ENCODE measurements at regions not wholly inside any gene's neighbourhood (a gene's known extent, or its start where the extent isn't known, plus 50 kb on each side); places are given as distances from the start of the nearest gene placed in this dataset.

DNA sequence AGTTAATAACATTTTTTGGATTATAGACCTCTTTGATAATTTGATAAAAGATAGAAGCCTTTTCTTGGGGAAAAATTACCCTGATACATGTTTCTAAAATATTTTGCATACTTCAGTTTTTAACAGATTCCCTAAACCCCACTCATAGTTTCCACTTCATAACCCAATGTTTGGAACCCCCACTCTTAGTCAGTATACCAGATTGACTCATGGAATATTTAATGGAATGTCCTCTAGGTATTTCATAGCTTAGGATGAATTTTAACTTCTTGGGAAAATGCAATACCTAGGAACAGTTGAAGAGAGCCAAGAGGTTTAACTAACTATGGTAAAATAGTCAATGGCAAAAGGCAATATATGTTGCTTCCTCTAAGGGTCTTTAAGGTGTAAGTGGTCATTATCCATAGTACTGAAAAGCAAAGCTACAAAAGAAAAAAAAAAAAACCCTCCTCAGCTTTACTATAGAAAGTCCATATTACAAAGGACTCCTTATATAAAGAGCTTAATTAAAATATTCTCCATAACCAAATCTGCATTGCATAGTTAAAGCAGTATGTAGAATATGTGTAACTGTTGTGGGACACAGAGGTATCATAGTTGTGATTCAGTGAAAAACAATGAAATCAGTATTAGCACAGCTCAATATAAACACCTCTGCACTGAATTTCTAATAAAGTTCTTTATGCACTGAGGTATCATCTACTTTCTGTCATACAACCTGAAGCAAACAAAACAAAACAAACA is 159.9 kb downstream of the PCDH7 start:
- H3K27ac Mint-ChIP-seq = no peak overlapping the region
- no peaks in the 10 kb centered on the region for H3K4me1 Mint-ChIP-seq
- H3K27me3 Mint-ChIP-seq = no peaks in the 10 kb centered on the region
- H3K9me3 Mint-ChIP-seq = peaks cover 7% of the 10 kb centered on the region
- H3K36me3 Mint-ChIP-seq = no peaks in the 10 kb centered on the region
- no peak overlapping the region for H3K4me3 Mint-ChIP-seq
- no peak for ATAC-seq

DNA sequence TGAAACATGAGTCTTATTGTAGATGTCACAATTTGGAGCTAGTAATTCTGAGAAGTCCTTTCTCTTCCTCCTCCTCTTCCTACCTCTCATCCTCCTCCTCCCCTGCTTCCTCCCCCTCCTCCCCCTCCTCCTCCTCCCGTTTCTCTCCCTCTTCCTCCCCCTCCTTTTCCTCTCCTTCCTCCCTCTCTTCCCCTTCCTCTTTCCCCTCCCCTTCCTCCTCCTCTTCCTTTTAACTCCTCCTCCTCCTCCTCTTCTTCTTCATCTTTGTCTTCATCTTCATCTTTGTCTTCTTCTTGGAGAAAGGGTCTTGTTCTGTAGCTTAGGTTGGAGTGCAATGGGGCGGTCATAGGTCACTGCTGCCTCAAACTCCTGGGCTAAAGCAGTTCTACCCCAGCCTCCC is 161.8 kb downstream of the PCDH7 start:
- ATAC-seq = no peak
- no peaks in the 10 kb centered on the region for H3K4me1 Mint-ChIP-seq
- H3K9me3 Mint-ChIP-seq = peaks cover 7% of the 10 kb centered on the region
- H3K27me3 Mint-ChIP-seq = no peaks in the 10 kb centered on the region
- H3K36me3 Mint-ChIP-seq = no peaks in the 10 kb centered on the region
- no peak overlapping the region for H3K27ac Mint-ChIP-seq
- no peak overlapping the region for H3K4me3 Mint-ChIP-seq

GRCh38 chr4:30882443-30882842 is 162.3 kb downstream of the PCDH7 start:
- H3K27me3 Mint-ChIP-seq = no peaks in the 10 kb centered on the region
- H3K4me3 Mint-ChIP-seq = no peak overlapping the region
- H3K4me1 Mint-ChIP-seq = no peaks in the 10 kb centered on the region
- no peak overlapping the region for H3K27ac Mint-ChIP-seq
- ATAC-seq = no peak
- no peaks in the 10 kb centered on the region for H3K36me3 Mint-ChIP-seq
- peaks cover 7% of the 10 kb centered on the region for H3K9me3 Mint-ChIP-seq

DNA sequence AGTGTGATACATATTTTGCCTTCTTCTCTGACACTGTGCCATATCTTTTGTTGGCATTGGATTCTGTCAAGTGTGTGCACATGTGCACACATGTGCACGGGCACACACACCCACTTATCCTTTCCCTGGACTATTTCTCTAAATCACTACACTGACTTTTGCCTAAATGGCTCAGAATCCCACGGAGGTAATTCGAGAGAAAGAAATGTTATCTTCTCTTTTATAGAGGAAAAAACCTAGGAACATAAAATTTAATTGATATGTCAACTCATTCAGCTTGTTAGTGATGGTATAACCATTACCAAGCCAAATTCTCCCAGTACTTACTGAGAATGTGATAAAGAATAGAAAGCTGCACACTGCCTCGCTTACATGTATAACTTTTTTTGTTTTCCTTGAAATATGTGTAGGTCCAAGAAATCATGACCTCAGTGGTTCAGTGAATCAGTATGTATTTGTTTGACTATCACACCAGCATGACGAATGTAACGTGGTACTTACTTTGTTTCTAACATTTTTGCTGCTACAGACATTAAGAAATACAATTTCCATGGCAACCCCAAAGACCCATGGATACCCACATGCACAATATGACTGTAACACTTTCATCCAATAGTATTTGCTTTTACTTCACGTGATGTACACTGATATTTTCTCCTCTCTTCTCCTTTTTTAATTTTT is 163.0 kb downstream of the PCDH7 start:
- no peaks in the 10 kb centered on the region for H3K4me1 Mint-ChIP-seq
- H3K27me3 Mint-ChIP-seq = no peaks in the 10 kb centered on the region
- no peak overlapping the region for H3K27ac Mint-ChIP-seq
- H3K36me3 Mint-ChIP-seq = no peaks in the 10 kb centered on the region
- ATAC-seq = no peak
- no peak overlapping the region for H3K4me3 Mint-ChIP-seq
- peaks cover 7% of the 10 kb centered on the region for H3K9me3 Mint-ChIP-seq

GRCh38 chr4:30901461-30902451 is 181.6 kb downstream of the PCDH7 start:
- Mint-ChIP-seq H3K4me1 (no peaks in the 10 kb centered on the region), H3K27me3 (no peaks in the 10 kb centered on the region), H3K27ac (no peak overlapping the region), H3K4me3 (no peak overlapping the region), H3K9me3 (no peaks in the 10 kb centered on the region), H3K36me3 (no peaks in the 10 kb centered on the region)
- no peak for ATAC-seq

GRCh38 chr4:30903502-30904214 is 183.5 kb downstream of the PCDH7 start:
- ATAC-seq = no peak

DNA sequence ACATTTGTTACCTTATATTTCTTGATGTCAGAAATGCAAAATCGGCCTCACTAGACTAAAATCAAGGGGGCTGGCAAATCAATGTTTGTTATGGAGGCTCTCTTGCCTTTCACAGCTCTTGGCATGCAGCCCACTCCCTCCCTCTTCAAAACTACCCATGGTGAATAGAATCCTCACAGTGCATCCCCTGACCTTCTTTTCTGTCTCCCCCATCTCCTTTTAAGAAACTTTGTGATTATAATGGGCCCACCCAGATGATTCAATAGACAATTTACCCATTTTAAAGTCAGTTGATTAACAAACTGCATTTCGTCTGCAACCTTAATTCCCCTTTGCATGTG is 184.0 kb downstream of the PCDH7 start:
- H3K9me3 Mint-ChIP-seq = no peaks in the 10 kb centered on the region
- no peak overlapping the region for H3K4me3 Mint-ChIP-seq
- H3K27me3 Mint-ChIP-seq = no peaks in the 10 kb centered on the region
- no peaks in the 10 kb centered on the region for H3K4me1 Mint-ChIP-seq
- ATAC-seq = no peak
- no peaks in the 10 kb centered on the region for H3K36me3 Mint-ChIP-seq
- H3K27ac Mint-ChIP-seq = no peak overlapping the region

More at GRCh38 chr4:30903502-30904214, 183.5 kb downstream of the PCDH7 start:
- Mint-ChIP-seq H3K36me3 (no peaks in the 10 kb centered on the region), H3K27me3 (no peaks in the 10 kb centered on the region), H3K4me1 (no peaks in the 10 kb centered on the region), H3K9me3 (no peaks in the 10 kb centered on the region), H3K27ac (no peak overlapping the region), H3K4me3 (no peak overlapping the region)

DNA sequence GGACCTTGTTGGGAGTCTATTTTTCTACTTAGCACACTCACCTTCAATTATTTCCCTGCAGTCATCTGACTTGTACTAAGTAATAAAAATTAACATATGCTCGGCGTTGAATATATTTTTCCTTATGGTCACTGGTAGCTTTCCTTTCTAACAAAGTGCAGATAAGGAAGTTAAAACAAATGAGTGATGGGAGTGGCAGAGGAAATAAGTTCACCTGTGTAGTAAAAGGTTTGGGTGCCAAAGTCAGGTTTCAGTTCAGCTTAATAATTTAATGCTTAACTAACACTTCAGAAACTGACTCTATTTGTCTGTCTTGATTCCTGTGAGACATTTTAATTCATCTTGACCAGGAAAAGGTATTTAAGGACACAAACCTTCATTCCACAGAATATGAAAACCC is 184.4 kb downstream of the PCDH7 start:
- H3K27ac Mint-ChIP-seq = no peak overlapping the region
- H3K27me3 Mint-ChIP-seq = no peaks in the 10 kb centered on the region
- H3K36me3 Mint-ChIP-seq = no peaks in the 10 kb centered on the region
- H3K9me3 Mint-ChIP-seq = no peaks in the 10 kb centered on the region
- no peak for ATAC-seq
- H3K4me1 Mint-ChIP-seq = no peaks in the 10 kb centered on the region
- H3K4me3 Mint-ChIP-seq = no peak overlapping the region

DNA sequence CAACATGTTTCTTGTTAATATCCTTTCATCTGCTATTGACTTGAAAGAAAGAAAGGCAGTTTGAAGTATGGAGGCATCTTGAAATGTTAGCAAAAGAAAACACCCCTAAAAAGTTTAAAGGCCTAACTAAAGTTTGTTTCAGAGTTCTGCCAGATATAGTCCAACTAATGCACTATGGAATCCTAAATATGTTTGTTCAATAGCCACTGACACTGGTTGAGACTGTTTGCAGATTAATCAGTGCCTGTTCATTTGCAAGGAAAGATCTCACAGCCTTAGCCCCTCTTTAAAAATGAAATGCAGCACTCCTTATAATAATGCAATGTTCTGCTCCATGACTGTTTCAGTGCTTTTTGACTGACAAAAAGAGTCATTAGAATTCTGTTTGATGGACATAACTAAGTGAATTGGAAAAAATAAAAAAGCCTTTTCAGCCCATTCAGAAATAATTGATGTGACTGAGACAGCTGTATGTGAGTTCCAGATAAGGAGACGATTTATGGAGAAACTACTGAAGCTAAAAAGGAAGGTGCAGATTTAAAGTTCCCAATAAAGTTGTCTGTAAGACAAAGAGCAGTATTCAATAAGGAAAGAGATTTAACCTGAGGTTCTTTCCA is 192.0 kb downstream of the PCDH7 start:
- Mint-ChIP-seq H3K4me1 (no peaks in the 10 kb centered on the region), H3K9me3 (peaks cover 5% of the 10 kb centered on the region)

GRCh38 chr4:30916337-30917274 is 196.4 kb downstream of the PCDH7 start:
- no peak overlapping the region for H3K4me3 Mint-ChIP-seq
- peaks cover 5% of the 10 kb centered on the region for H3K9me3 Mint-ChIP-seq
- H3K4me1 Mint-ChIP-seq = no peaks in the 10 kb centered on the region
- no peaks in the 10 kb centered on the region for H3K27me3 Mint-ChIP-seq
- H3K27ac Mint-ChIP-seq = no peak overlapping the region
- no peaks in the 10 kb centered on the region for H3K36me3 Mint-ChIP-seq
- no peak for ATAC-seq

More for the DNA sequence above, 192.0 kb downstream of the PCDH7 start:
- H3K36me3 Mint-ChIP-seq = no peaks in the 10 kb centered on the region
- no peak overlapping the region for H3K27ac Mint-ChIP-seq
- no peak overlapping the region for H3K4me3 Mint-ChIP-seq
- no peak for ATAC-seq
- H3K27me3 Mint-ChIP-seq = no peaks in the 10 kb centered on the region

DNA sequence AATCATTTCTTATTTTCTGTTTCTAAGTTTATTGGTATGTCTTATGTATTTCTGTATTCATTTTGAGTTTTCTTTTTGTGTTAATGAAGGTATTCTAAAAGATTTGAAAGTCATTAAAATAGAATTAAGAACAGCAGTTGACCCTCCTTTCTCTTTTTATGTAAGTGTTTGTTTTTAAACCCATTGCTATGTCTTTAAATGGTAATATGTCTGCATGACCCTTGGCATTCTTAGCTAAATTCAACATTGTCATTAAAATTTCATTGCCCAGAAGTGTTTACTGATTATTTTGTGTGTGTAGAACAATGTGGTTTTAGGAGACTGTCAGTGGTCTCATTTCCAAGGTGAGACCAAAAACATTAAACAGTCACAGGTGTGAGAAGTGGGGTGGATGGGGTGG is 197.8 kb downstream of the PCDH7 start:
- Mint-ChIP-seq H3K9me3 (peaks cover 5% of the 10 kb centered on the region), H3K36me3 (no peaks in the 10 kb centered on the region), H3K27ac (no peak overlapping the region), H3K27me3 (no peaks in the 10 kb centered on the region), H3K4me3 (no peak overlapping the region), H3K4me1 (no peaks in the 10 kb centered on the region)
- ATAC-seq = no peak

DNA sequence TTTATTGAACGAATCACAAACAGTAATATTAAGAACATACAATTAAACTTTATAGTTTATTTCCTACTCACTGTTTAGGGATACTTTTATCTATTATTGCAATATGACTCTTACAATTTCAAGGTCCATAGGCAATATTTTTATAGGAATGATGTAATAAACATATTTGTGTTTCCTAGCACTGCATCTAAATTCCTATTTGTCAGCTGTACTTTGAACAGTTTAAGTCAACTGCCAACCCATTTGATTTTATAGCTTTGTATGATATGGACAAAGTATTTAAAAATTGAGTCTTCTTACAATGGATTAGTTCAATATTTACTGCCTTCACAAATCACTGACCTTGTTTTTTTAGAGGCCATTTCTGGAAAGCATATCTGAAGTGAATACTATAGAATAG is 199.3 kb downstream of the PCDH7 start:
- no peak for ATAC-seq
- H3K9me3 Mint-ChIP-seq = peaks cover 5% of the 10 kb centered on the region
- H3K27ac Mint-ChIP-seq = no peak overlapping the region
- no peaks in the 10 kb centered on the region for H3K27me3 Mint-ChIP-seq
- no peaks in the 10 kb centered on the region for H3K36me3 Mint-ChIP-seq
- H3K4me3 Mint-ChIP-seq = no peak overlapping the region
- no peaks in the 10 kb centered on the region for H3K4me1 Mint-ChIP-seq

DNA sequence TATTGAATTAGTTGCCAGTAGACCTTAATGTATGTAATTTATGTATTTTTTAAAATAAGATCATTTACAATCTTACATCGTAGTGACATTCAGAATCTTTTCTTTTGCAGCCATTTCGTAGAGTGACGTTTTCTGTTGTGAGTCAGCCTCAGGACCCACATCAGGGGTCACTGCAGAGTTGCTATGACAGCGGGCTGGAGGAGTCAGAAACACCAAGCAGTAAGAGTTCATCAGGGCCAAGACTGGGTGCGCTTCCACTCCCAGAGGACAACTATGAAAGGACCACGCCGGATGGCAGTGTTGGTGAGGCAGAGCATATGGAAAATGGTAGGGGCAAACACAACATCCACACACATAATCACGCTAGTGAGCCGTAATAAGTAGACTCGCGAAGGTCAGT is 199.9 kb downstream of the PCDH7 start:
- no peaks in the 10 kb centered on the region for H3K27me3 Mint-ChIP-seq
- no peaks in the 10 kb centered on the region for H3K4me1 Mint-ChIP-seq
- no peak overlapping the region for H3K27ac Mint-ChIP-seq
- ATAC-seq = no peak
- no peak overlapping the region for H3K4me3 Mint-ChIP-seq
- peaks cover 5% of the 10 kb centered on the region for H3K9me3 Mint-ChIP-seq
- H3K36me3 Mint-ChIP-seq = no peaks in the 10 kb centered on the region

DNA sequence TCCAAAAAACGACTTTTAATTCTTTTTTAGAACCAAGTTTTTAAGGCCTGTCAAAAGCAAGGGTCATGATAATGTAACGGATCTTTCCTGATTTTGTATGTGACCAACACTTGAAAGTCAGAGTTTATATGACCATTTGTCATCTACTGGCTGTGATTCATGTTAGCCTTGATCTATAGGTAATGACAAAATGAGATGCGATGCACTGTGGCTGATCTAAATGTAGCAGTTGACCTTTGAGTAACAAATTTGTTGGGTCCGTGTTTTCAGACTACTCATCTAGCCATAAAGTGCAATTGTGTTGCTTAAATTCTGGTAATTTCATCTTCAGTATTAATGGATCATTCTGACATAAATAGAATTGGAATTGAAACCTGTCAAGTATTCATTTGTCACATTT is 202.5 kb downstream of the PCDH7 start:
- no peak overlapping the region for H3K4me3 Mint-ChIP-seq
- no peak for ATAC-seq
- no peaks in the 10 kb centered on the region for H3K27me3 Mint-ChIP-seq

More for the DNA sequence above, 202.5 kb downstream of the PCDH7 start:
- Mint-ChIP-seq H3K9me3 (no peaks in the 10 kb centered on the region), H3K4me1 (no peaks in the 10 kb centered on the region), H3K27ac (no peak overlapping the region), H3K36me3 (no peaks in the 10 kb centered on the region)

All from stimulated activated memory B cell treated with anti-CD40 and anti-IgM and Interleukin-4, amounts not matched to agents 10 μg/mL and 1 μg/mL and 100 μg/mL, for 72 hours (primary cell).